HG03280 (cell line): ENCODE measurements at regions not wholly inside any gene's neighbourhood (a gene's known extent, or its start where the extent isn't known, plus 50 kb on each side); places are given as distances from the start of the nearest gene placed in this dataset.
"Not testable (repeated sequence)": the region's sequence is repeated elsewhere in the genome, so short reads cannot be mapped to it uniquely, and the experiment has no call there.

Experiments
- ATAC-seq: cut with Tn5 transposase; IDR thresholded peaks from one replicate; pipeline ENCODE4 v1.9.1; 2021; ENCODE audit warnings: mild to moderate bottlenecking, moderate library complexity; ENCODE audit not compliant: unreplicated experiment

DNA sequence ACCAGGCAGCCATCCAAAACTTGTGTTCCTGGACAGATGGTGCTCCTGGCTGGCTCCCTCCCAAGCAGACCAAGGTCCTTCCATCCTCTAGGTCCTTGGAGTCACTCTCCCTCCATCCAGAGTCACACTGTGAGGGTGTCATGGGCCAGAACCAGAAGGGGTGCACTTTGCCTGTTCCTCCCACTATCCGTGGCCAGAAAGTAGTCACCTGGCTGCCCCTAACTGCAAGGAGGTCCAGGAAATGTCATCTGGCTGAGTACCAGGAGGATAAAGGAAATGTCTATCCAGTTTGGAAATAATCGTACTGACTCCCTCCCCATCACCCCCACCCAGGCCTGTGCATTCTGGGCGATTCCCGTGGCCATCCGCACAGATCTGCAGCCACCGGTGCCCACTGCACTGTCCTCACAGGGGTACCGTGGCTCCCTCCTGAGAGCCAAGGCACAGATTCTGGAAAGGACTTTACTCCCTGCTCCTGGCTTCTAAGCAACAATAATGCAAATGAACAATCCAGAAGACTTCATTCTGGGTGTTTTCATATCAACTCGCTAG, 253.2 kb downstream of the NPHP4 start:
- ATAC-seq: no peak

DNA sequence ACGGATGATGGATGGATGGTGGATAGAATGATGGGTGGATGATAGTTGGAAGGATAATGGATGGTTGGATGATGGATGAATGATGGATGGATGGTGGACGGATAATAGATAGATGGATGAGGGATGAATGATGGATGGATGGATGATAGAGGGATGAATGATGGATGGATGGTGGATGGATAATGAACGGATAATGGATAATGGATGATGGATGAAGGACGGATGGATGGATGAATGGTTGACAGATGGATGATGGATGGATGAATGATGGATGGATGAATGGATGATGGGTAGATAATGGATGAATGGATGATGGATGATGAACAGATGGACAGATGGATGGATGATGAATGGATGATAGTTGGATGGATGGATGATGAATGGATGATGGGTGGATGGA, 255.1 kb downstream of the NPHP4 start:
- ATAC-seq: no peak

DNA sequence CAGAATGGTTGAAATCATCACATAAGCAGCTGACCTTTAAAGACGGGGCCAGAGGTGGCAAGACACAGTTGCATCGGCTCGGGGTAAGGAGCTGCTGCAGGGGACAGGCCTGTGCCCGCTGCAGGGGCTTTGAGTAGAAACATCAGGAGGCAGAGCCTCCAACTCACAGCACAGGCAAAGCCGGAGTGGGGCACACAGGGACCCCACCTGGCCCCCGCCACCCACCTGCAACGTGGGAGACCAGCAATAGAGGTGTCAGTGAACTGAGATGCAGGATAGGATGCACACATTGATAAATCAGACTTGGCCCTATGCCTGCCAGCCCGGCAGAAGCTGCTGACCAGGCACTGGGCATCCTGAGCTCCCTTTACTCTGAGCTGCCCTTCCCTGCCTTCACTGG, 257.2 kb downstream of the NPHP4 start:
- no peak for ATAC-seq

DNA sequence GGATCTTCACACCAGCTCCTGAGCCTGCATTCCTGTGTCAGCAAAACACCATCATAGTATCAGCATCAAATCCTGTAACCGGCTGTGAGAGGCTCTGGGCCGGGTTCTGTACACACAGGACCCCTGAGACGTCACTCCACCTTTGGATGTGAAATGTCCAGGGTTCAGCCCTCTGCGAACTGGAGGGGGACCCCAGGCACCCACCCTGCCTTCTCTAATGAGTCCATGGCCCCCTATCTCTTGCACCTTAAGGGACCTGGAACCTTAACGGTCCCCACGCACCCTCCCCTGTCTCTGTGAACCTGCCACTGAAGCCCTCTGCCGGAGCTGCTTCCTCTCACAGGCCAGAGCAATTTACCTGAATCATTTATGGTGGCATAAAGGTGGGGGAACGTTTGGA, 257.8 kb downstream of the NPHP4 start:
- ATAC-seq: no peak

DNA sequence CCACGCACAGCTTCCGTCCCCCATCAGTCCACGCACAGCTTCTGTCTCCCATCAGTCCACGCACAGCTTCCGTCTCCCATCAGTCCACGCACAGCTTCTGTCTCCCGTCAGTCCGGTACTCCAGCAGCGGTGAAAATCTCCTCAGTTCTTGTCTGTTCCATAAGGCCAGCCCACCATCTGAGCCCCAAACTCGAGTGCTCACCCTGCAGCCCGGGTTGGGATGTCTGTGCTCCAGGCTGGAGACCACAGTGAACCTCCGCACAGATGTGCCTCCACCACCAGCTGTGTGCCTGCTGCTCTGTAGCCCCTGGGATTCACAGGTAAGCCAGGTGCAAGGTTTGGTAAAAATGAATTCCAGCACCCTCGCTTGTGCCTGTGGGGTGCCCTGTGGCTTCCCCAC, 258.6 kb downstream of the NPHP4 start:
- no peak for ATAC-seq

DNA sequence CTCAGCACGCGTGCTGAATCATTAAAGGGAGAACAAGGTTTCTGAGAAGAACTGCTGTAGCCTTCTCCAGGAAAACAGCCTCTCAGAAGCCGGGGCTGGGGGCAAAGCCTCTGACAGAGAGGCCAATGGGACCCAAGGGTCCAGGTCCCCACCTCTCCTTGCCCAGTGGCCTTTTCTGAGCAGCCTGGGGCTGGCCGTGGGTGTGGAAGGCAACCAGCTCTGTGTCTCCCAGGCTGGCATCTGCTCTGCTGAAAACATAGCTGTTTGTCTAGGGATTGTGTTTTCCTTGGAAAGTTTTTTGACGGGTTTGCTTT, 261.2 kb downstream of the NPHP4 start:
- ATAC-seq: no peak

DNA sequence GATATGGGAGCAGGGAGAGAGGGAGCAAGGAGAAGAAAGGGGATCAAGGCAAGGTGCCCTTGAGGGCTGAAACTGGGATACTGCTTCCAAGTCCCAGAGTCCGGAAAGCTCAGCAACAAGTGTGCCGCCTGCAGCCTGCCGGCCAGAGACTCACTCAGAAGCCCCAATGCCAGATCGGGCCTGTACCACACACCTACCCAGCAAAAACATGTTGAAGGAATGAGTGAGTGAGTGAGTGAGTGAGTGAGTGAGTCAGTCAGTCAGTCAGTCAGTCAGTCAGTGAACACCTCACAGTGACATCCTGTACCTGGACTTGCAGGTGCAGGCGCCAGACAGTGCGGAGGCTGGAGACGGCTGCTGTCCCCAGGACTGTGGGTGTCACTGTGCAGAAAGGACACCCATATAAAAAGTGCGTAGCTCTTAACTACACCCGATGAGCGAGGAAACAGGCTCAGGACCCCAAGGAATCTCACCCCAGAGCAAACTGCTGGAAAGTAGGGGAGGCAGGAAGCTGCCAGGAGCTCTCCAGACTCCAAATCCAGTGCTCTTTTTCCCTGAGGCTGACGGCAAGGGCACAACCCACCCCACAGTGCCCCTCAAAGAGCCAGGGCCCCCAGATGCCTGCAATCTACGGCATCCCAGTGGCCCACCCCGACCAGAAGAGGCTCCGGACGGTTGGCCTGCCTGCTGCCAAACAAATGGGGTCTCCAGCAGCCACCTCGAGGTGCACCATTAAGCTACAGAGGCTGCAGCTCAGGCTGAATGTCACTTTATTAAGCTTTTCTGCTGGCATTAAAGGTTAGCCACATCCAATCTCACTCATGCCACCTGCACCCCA, 261.7 kb downstream of the NPHP4 start:
- no peak for ATAC-seq

DNA sequence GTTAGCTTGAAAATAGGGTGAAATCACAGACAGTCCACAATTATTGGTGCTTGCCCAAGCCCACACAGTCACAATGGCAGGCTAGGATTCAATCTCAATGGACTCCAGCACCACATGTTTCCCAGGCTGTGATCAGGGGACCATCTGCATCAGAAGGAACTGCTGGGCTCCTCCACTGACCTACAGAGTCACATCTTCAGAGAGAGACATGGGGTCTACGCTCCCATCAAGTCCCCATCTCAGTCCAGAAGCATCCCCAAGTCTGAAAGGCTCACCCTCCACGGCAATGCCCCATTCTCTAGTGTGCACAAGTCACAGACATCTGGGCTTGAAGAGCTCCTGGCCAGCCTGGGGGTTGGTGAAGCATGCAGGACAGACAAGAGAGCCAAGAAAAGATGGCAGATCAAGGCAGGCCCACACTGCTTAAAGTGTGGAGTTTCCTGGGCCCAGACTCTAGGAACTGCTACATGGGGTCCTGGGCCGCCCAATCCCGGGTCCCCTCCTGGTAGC, 262.5 kb downstream of the NPHP4 start:
- ATAC-seq: no peak

DNA sequence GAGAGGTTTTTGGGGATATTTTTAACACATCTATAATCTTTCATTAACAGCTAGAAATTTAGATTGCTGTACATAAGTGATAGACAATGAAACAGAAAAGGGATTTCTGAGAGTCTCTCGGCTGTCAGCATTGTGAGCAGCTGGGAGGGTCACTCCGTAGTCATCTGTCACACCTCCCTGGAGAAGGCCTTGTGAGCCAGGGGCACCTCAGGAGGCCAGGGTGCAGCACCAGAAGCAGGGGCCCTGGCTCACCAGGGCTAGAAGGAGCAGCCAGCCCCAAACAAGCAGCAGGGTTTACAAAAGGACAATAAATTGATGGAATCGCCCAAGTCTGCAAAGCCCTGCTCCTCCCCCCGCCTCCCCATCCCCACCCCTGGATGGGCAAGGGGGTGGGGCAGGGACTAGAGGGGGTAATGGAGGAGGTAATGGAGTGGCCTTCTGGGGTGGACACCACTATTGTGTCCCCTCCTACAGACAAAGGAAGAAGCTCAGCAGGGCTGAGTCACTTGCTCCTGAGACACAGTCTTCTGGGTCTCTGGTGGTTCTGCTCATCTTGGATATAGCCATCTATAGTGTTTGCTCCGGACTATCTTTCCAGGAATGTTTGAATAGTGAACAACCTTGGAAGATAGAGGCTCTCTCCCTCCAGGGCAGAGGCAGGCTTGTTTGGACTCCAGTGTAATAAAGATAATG, 263.4 kb downstream of the NPHP4 start:
- no peak for ATAC-seq

DNA sequence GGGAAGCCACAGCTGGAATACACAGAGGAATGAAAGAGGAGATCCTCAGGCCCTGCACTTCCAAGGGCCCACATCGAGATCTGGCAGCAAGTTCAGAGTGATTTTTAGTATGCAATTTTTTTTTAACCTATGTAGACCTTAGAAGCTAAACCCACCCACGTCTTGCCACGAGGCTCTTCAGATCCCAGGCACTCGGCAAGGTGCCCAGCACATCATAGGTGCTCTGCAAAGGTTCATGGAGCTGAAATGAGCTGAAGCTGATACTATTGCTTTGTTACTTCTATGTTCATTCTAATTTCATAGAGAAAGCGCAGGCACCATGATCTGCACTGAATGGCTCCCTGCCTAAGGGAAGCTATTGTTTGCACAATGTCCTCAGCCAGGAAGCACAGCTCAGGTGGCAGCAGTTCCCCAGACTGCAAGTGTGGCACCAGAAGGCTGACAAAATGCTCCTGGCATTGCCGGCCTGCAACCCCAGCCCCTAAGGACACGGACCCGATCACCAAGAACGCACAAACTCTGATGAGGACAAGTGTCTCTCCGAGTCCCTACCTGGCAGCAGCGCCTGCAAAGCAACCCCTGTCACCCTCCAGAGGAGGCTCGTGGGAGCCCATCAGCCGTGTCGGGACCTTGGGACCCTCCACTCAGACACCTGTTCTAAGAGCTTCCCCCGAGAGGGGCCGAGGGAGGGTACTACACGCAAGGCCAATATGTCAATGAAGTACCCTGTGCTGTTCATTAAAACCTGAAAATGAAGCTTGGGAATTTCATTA, 264.2 kb downstream of the NPHP4 start:
- no peak for ATAC-seq

DNA sequence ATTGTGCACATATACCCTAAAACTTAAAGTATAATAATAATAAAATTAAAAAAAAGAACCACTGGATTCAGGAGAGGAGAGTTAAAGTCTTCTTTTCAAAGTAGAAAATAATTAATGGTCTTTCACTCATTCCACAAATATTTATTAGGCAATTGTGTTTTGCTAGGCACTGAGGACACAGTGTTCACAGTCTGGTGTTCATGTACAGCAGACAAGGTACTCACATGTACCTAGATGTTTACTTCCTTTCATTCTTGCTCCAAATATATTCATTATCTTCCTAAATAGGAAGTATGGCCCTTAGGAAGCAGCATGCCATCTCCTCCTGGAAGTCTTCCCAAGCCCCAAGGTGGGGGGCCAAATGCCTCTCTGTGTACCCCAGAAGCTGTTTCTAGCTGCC, 265.0 kb downstream of the NPHP4 start:
- no peak for ATAC-seq

DNA sequence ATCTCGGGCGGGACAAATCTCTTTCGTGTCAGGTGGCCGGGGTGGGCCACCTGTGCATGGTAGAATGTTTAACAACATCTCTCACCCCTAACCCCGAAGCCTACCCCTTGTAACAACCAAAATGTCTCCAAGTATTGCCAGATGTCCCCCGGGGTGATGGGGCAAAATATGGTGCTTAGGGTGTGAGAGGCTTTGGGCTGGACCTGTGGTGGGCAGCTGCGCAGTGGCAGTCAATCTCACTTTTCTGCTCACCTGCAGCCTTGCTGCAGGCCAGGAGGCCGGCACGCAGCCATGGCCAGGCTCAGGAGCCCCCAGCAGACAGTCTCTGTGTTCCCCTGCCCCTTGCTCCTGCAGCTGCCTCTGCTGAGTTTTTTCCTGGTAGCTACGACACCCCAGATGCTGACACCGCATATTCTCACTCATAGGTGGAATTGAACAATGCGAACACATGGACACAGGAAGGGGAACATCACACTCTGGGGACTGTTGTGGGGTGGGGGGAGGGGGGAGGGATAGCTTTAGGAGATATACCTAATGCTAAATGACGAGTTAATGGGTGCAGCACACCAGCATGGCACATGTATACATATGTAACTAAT, 265.5 kb downstream of the NPHP4 start:
- ATAC-seq: not testable (repeated sequence)

DNA sequence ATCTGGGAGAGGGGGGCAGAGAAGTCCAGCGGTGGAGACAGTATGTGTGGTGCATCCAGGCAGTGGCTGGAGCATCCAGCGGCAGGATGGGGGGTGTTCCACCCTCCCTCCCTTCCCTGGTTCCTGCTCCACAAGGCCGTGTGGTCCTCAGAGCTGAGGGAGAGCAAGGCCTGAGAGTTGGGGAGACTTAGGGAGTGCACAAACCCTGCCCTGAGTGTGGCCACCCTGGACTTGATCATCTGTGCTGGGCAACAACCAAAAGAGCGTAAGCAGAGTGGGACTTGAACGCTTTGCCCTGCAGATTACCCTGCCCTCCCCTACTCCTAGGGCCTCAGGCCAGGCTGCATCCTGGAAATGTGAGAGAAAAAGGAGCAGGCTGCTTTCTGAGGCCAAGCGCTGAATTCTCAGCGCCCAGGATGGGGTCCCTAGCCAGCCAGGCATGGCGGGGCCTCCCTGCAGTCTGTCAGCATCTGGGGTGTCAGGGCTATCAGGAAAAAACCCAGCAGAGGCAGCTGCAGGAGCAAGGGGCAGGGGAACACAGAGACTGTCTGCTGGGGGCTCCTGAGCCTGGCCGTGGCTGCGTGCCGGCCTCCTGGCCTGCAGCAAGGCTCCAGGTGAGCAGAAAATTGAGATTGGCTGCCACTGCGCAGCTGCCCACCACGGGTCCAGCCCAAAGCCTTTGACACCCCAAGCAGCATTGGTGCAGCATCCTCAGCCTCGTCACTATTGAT, 266.2 kb downstream of the NPHP4 start:
- ATAC-seq: no peak

DNA sequence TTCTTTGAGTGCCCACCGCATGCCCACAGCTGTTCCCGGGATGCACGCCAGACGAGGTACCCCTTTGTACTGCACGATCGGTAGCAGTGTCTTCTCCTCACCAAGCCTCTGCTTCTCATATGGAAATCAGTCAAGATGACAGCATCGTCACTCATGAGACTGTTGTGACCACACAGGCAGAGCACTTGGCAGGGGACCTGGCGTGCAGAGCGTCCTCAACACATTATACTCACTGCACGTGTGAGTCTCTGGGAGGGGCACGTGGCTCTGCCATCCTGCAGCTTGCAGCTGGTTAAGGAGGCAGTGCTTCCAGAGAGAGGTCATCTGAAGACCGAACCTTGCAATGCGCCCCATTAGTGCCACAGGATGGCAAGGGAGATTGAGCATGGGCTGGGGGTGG, 266.8 kb downstream of the NPHP4 start:
- no peak for ATAC-seq

DNA sequence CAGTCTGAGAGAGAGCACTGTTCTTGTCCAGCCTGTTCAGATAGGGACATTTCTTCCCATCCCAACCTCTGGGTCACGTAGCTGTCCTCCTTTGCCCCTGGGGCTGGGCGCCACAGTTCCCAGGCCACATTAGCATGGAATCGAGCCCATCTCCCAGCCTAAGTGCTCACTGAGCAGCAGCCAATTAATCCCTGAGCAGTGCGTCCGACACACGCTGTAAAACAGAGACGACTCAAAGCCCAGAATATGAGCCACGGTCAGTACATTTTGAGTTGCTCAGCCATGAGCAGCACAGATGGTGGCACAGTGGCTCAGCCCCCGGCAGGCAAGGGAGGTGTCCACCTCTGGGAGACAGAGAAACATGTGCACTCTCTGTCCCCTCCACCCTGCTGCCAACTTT, 267.4 kb downstream of the NPHP4 start:
- ATAC-seq: no peak

DNA sequence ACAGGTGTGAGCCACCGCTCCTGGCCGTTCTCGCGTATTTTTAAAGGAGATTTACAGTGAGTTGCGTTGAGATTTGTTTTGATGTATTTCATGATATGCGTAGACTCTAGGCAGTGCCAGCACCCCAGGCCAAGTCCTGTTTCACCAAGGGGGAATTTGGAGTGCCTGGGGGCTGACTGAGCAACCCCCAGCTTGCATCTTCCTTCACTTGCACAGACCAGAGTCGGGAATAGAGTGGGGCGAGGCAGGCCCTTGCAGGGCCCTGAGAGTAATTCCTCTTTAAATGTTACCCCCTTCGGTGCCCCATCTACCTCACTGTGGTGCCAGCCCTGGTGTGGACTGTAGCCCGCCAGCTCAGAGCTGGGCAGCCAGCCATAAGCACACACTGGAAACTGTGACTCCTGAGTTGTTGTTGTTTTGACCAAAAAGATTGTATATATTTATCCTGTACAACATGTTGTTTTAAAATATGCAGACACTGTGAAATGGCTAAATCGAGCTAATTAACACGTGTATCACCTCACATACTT, 269.5 kb downstream of the NPHP4 start:
- no peak for ATAC-seq

DNA sequence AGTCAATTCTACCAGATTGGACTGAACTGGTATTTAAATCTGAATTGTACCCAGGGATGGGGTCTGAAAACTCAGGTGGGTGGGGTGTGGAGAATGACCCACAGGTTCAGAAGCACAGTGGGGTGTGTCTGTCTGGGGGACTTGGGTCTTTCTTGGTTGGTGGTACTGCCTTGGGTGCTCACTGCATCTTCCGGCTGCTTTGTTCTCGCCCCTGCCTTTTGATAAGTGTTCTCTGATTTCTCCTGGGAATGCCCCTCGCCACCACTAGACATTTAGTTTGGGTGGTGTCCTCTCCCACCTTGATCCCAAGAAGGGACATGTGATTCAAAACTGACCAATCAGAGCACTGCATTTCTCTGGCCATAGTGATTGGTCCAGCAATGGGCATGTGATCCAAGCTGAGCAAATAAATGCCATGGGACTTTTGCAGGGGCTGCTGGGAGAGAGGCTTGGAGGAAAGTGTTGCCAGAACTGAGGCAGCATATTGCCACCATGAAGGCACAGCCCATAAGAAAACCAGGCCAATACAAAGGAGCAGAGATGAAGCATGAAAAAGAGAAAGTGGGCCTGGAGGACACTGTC, 270.5 kb downstream of the NPHP4 start:
- ATAC-seq: no peak

DNA sequence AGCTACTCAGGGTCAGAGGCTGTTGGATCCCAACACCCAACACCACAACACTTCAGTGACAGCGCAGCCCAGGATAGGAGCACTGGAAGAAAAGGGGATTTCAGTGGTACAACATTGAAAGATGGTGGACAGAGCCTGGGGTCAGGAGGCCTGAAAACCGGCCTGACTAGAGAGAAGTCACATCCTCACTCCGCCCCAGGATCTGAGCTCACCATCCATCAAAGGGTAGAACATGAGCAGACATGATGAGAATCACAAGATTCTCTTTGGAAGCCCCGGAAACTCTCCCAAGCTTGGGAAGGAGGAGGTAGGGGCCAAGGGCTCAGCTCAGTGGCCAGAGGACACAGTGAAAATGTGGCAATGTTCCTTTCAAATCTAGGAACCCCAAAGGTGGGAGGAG, 271.3 kb downstream of the NPHP4 start:
- no peak for ATAC-seq

DNA sequence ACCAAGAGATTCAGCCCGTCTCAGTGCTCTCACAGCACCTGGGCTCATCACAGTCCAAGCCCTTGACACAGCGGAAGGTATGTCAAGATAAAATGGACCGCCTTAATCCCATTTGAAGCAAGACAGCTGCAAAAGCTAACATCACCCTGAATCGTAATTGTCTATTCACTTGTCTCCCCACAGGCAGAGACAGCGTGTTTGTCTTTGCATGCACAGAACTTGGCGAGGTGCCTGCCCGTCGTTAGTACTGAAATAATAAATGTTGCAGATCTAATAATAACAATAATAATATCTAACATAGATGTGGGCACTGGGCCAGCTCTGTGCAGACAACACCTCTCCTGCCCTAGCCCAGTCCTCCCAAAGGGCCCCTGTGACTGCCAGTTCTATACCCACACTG, 271.7 kb downstream of the NPHP4 start:
- no peak for ATAC-seq

DNA sequence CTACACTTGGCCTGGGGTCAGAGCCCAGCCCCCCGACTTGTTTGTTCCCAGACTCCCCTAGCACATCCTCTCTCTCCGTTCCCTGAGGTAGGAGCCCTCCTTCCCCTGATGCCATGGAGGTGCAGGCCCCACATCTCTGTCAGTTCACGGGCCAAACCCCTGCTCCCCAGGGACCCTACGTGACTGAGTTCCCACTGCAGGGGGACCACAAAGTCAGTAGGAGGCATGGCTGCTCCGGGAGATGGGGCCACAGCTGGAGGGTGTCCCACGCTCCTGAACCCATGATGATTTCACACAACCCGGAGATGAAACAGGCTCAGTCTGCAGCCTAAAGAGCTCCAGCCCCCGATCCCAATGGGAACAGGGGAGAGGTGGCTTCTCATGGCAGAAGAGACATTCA, 272.2 kb downstream of the NPHP4 start:
- no peak for ATAC-seq
